HCT116 (cell line): ENCODE measurements at regions not wholly inside any gene's neighbourhood (a gene's known extent, or its start where the extent isn't known, plus 50 kb on each side); places are given as distances from the start of the nearest gene placed in this dataset.

ENCODE experiments used
- EZH2 ChIP-seq: fragments of 200-600 bp; sonication (generic); IDR thresholded peaks from 2 replicates; pipeline ENCODE4 v1.6.1; 2017; ENCODE audit warnings: antibody characterized with exemption, mixed run types
- POLR2AphosphoS5 ChIP-seq: IDR thresholded peaks from 2 replicates; pipeline ENCODE4 v1.6.1; 2011; ENCODE audit warnings: mild to moderate bottlenecking, low read depth, low read length, moderate library complexity
- SIN3A ChIP-seq: IDR thresholded peaks from 2 replicates; pipeline ENCODE4 v1.6.1; 2012; ENCODE audit warnings: low read depth
- TF ChIP-seq, protein P1 (sequence below), 3 experiments: fragments of 200-600 bp in 1 of 3; sonication (generic) in 1 of 3; IDR thresholded peaks in 2 of 3; conservative IDR thresholded peaks in 1 of 3; 2 replicates each; pipeline ENCODE4 v1.5.1; 2012 to 2017; ENCODE audit warnings: low read depth in 2 of 3, low read length in 2 of 3, antibody characterized with exemption in 1 of 3, borderline replicate concordance in 1 of 3, control low read depth in 1 of 3, mild to moderate bottlenecking in 1 of 3, mixed read lengths in 1 of 3, mixed run types in 1 of 3, moderate library complexity in 1 of 3; ENCODE audit not compliant: insufficient read depth in 1 of 3

DNA sequence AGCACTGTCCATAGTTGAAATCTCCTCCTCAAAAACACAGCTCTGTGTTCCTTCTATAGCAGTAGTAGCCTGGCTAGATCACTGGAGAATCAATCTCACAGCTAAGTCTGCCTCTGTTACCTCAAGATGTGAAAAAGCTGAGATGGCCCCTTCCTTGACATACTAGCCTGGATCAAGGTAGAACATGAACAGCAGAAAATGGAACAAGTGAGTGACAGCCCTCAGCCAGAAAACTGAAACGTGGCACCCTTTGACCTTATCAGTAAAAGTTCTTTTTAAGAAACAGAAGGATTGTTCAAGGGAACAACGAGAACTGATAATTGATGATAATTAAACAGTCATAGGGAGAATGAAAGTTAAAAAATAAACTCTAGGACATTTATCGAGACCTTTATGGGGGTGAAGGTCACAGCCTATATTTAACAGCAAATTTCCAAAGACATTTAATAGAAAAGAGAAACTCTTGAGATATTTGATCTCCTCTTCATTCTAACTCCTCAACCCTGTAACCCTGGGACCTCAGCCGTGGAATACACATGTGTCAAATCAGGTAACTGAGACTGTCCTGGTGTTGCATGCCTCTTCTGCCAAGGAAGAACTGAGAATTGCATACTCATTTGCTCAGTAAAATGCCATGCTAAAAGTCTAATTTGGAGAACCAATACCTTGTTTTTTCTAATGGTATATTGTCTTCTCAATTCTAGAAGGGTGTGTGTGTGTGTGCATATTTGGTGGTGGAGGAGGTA lies 258.0 kb upstream of the ATP2B1 start:
- TF ChIP-seq EZH2 (no peak), SIN3A (no peak), POLR2AphosphoS5 (no peak)
- TF ChIP-seq, protein P1, sequence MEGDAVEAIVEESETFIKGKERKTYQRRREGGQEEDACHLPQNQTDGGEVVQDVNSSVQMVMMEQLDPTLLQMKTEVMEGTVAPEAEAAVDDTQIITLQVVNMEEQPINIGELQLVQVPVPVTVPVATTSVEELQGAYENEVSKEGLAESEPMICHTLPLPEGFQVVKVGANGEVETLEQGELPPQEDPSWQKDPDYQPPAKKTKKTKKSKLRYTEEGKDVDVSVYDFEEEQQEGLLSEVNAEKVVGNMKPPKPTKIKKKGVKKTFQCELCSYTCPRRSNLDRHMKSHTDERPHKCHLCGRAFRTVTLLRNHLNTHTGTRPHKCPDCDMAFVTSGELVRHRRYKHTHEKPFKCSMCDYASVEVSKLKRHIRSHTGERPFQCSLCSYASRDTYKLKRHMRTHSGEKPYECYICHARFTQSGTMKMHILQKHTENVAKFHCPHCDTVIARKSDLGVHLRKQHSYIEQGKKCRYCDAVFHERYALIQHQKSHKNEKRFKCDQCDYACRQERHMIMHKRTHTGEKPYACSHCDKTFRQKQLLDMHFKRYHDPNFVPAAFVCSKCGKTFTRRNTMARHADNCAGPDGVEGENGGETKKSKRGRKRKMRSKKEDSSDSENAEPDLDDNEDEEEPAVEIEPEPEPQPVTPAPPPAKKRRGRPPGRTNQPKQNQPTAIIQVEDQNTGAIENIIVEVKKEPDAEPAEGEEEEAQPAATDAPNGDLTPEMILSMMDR (IDR thresholded peaks at IDR 0.05 in 2 of 3, conservative IDR thresholded peaks at IDR 0.05 in 1 of 3; ENCODE audit: borderline replicate concordance in 1 of 3, insufficient read depth in 1 of 3, low read depth in 2 of 3, low read length in 2 of 3), result no peak
